ENCODE measurements at regions not wholly inside any gene's neighbourhood (a gene's known extent, or its start where the extent isn't known, plus 50 kb on each side); places are given as distances from the start of the nearest gene placed in this dataset.

- intact Hi-C loops (cut with DNase I) = no loop called here
- ATAC-seq (no peak), DNase-seq (ENCODE audit: low spot score) (no peak)
Measured at GRCh38 chr2:42920446-42921146, 128.2 kb upstream of the HAAO start.

- intact Hi-C loops (cut with DNase I) = no loop called here
- ATAC-seq (no peak), DNase-seq (ENCODE audit: low spot score) (peak; percentile 46)
Measured at GRCh38 chr2:42918671-42919318, 126.4 kb upstream of the HAAO start.

GRCh38 chr2:42918041-42918440 is 125.7 kb upstream of the HAAO start:
- DNase-seq (ENCODE audit: low spot score) (peak; percentile 41), ATAC-seq (no peak)
- intact Hi-C loops (cut with DNase I) = no loop called here

DNA sequence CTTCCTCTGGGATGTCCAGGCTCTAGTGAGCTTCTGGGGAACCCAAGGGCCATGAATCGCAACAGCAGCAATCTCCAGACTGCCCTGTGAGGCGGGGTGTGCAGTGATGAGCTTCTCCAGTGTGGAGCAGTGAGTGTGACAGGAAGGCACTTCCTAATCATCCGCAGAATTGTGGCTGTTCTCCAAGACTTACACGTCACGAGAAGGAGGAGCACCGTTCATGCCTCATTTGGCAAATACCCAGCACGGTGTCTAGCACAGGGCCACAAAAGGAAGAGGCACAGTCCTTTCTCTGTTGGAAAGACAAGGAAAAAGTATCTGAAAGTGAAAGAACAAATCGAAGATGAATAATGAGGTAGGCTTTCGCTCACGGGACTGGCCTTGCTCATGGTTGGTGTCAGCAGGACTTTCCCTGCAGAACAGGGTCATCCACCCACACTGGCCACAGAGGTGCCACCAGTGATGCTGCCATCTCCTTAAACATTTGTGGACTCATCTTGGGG is 125.1 kb upstream of the HAAO start:
- ATAC-seq = peak; percentile 55
- intact Hi-C loops (cut with DNase I) = no loop called here
- peak; percentile 63 for DNase-seq (ENCODE audit: low spot score)

DNA sequence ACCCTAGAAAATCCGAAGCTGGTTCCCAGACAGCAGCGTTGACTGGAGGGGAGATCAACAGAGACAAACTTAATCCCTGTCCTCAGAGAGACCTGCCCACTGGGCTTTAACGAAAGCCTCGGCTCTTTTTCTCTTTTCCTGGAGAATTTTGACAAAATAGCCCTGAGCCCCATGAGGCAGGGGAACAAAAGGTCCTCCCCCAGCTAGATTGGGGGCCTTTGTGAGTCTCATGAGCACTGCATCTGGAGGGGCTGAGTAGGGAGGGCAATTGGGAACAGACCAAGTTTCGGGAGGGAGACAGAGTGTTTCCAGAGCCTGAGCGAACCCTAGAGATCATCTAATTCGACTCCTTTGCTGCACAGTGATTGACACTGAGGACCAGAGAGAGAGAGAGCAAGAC is 123.9 kb upstream of the HAAO start:
- peak; percentile 29 for ATAC-seq
- intact Hi-C loops (cut with DNase I) = no loop called here
- peak; percentile 32 for DNase-seq (ENCODE audit: low spot score)

GRCh38 chr2:42914860-42915259 is 122.5 kb upstream of the HAAO start:
- no peak for ATAC-seq
- DNase-seq (ENCODE audit: low spot score) = no peak
- intact Hi-C loops (cut with DNase I) = no loop called here

DNA sequence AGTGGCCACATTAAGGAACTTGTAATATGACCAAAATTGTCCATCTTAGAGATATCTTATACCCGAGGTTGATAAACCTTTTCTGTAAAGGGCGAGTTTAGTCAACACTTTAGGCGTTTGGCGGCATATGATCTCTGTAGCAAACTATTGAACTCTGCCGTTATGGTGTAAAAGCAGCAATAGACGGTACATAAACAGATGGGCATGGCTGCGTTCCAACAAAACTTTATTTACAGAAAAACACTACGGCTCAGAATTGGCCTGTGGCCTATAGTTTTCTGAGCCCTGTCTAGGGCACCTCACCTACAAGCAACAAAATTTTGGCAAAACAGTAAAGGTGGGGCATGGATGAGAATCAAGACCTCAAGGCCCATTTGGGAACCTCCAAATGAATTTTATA is 121.9 kb upstream of the HAAO start:
- DNase-seq (ENCODE audit: low spot score) = no peak
- intact Hi-C loops (cut with DNase I) = no loop called here
- ATAC-seq = no peak

- DNase-seq (ENCODE audit: low spot score) (no peak), ATAC-seq (no peak)
- intact Hi-C loops (cut with DNase I) = no loop called here
Measured at GRCh38 chr2:42913280-42913878, 121.0 kb upstream of the HAAO start.

DNA sequence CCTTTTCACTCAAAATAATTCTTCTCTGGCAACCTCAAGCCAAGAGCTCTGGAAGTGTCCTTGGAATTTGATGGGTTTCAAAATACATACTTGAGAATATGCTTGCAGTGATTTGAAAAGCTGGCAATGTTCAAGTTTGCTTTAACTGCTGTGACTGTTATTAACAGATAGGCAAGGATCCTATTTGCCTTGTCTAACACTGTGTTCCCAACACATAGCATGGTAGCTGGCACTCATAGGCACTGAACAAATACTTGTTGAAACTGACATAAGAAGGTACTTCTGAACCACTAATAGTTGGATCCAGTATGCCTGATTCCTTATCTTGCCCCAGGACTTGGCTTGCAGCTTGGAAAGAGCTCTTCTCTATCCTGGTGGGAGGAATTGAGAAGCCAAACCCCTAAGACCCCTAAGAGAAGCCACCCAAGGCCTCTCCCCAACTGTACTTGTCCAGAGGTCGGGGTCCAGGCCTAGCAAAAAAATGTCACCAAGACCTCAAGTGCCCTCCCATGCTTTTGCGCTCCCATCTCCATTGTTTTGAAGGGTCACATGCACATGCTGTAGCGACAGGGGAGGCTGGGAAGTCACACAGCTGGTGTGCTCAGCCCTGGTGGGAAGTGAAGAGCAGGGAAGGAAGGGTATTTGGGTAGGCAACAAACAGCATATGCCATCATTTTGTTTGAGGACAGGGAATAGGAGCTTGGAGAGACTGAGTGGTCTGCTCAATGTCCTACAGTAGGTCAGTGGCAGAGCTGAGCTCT is 118.4 kb upstream of the HAAO start:
- DNase-seq (ENCODE audit: low spot score) (peak; percentile 43), ATAC-seq (no peak)
- intact Hi-C loops (cut with DNase I) = no loop called here

DNA sequence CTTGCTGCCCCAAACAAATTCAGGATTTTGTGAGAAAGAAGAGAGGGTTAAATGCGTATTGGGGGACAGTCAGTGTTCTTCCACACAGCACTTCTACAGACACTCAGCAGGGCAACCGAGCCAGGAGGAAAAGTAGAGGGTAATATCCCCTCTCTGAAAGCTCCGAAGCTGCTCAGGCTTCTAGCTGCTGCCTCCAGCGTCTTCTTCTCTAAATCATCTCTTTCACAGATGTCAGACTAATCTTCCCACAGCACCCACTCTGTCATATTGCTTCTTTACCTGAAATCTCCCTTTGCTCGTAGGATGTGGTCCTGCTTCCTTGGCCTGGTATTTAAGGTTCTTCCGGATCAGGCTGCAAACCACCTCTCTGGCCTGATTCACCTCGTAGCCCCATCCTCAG is 117.6 kb upstream of the HAAO start:
- ATAC-seq = no peak
- DNase-seq (ENCODE audit: low spot score) = peak; percentile 17
- intact Hi-C loops (cut with DNase I) = no loop called here

- intact Hi-C loops (cut with DNase I) = no loop called here
- no peak for ATAC-seq
- DNase-seq (ENCODE audit: low spot score) = peak; percentile 21
Measured at GRCh38 chr2:42908518-42909200, 116.3 kb upstream of the HAAO start.

- no peak for ATAC-seq
- intact Hi-C loops (cut with DNase I) = no loop called here
- DNase-seq (ENCODE audit: low spot score) = no peak
Measured at GRCh38 chr2:42907835-42908234, 115.5 kb upstream of the HAAO start.

- intact Hi-C loops (cut with DNase I) = no loop called here
- ATAC-seq = peak; percentile 88
- DNase-seq (ENCODE audit: low spot score) = peak; percentile 80
Measured at GRCh38 chr2:42906557-42907411, 114.4 kb upstream of the HAAO start.

DNA sequence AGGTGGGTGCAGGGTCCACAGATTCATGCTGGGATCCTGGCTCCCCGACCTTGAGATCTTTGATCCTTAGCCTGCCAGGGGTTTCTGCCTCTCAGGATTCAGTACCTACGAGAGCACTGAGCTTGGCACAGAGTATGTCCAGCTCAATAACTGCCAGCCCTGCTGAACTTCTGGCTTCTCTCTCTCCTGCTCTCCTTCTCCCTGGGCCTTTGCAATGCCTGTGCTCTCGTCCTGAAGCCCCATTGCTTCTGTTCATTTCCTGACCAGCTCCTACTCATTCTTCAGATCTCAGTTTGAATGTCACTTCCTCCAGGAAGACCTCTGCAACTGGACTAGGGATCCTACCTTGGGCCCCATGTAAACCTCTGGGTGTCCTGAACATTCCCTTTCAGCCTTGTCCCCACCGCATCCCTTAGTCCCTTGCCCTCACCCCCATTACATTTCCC is 113.8 kb upstream of the HAAO start:
- peak; percentile 3 for ATAC-seq
- intact Hi-C loops (cut with DNase I) = no loop called here
- no peak for DNase-seq (ENCODE audit: low spot score)

DNA sequence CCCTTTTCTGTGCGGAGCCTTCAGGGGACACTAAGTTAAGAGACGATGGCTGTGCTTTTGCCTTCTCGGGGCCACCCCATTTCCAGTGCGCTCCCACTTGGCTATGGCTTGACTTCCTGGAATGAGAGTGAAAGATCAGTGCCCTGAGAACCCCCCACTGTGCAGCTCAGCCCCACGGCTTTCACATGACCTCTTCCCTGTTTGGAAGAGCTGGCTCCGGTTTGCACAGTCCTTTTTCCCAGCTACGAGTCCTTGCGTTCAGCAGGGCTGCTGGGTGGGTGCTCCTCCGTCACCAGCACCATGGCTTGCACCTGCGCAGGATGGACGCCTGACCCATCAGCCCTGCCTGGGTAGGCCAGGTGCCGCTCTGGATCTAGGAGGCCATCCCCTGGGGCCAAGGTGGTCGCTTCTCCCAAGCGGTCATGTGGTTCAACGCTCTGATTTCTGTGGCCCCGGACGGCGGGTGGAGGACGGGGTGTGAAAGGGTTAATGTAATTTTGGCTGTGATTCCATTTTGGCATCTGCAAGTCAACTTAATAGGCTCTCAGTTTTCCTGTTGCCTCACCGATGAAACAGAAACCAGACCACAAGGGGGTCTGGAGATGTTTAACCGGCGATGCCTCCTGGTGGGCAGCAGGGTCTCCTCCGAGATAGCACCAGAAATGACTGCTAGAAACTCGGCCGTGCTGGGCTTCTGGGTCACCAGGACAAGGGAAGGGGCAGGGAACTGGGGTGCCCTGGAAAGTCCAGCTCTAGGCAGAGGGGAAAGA is 113.1 kb upstream of the HAAO start:
- intact Hi-C loops (cut with DNase I) = no loop called here
- DNase-seq (ENCODE audit: low spot score) = no peak
- peak; percentile 67 for ATAC-seq

- ATAC-seq (no peak), DNase-seq (ENCODE audit: low spot score) (no peak)
- intact Hi-C loops (cut with DNase I) = no loop called here
Measured at GRCh38 chr2:42904576-42904876, 112.1 kb upstream of the HAAO start.

- ATAC-seq = no peak
- intact Hi-C loops (cut with DNase I) = no loop called here
Measured at GRCh38 chr2:42903821-42904575, 111.6 kb upstream of the HAAO start.

More at GRCh38 chr2:42903821-42904575, 111.6 kb upstream of the HAAO start:
- no peak for DNase-seq (ENCODE audit: low spot score)
